Caco-2 (cell line): ENCODE measurements at regions not wholly inside any gene's neighbourhood (a gene's known extent, or its start where the extent isn't known, plus 50 kb on each side); places are given as distances from the start of the nearest gene placed in this dataset.

Source experiments
- BruUV-seq: library from RNA; stranded (reverse); fragments of 400-500 nt; replicated peaks from 2 replicates; lab custom pipeline; 2021; lab: Mats Ljungman, UMichigan
- CTCF ChIA-PET: fragments of 300-600 bp; sonication (Branson Sonifier 250); formaldehyde crosslinking; loops from one replicate; lab custom pipeline; 2022; ENCODE audit warnings: antibody characterized with exemption; lab: Charles Lee
- POLR2A ChIA-PET: fragments of 300-600 bp; sonication (Branson Sonifier 250); formaldehyde crosslinking; loops from one replicate; lab custom pipeline; 2022; ENCODE audit warnings: antibody characterized with exemption; lab: Charles Lee
- DNase-seq, 2 experiments: peaks; one replicate each; pipeline versions ENCODE4 v3.0.0 to v3.0.0-alpha.2; 2020 to 2022
- H3K27me3 ChIP-seq: replicated peaks from 2 replicates; pipeline ENCODE4 v1.6.0; 2011; ENCODE audit warnings: low read length; ENCODE audit not compliant: control insufficient read depth, insufficient read depth
- H3K36me3 ChIP-seq: 2 replicates; pipeline ENCODE4 v1.5.1; 2011; ENCODE audit warnings: low read length; ENCODE audit not compliant: control insufficient read depth, insufficient read depth
- H3K4me1 ChIP-seq: fragments of 250-450 bp; sonication (Bioruptor Pico); 2 replicates; pipeline ENCODE4 v1.5.1; 2020; ENCODE audit warnings: mild to moderate bottlenecking
- H3K4me3 ChIP-seq: 2 replicates; pipeline ENCODE4 v1.5.1; 2011; ENCODE audit warnings: low read depth, mild to moderate bottlenecking, control low read depth, low read length
- H3K9me3 ChIP-seq: fragments of 250-450 bp; sonication (Bioruptor Pico); 2 replicates; pipeline ENCODE4 v1.5.1; 2020; ENCODE audit warnings: mild to moderate bottlenecking, moderate library complexity
- H3K27ac Mint-ChIP-seq: one replicate; pipeline ENCODE4 v1.8.0; 2022; ENCODE audit warnings: mixed read lengths; ENCODE audit not compliant: unreplicated experiment
- H3K27me3 Mint-ChIP-seq: one replicate; pipeline ENCODE4 v1.8.0; 2022; ENCODE audit warnings: mixed read lengths; ENCODE audit not compliant: insufficient read depth, unreplicated experiment
- H3K36me3 Mint-ChIP-seq: one replicate; pipeline ENCODE4 v1.8.0; 2022; ENCODE audit warnings: mild to moderate bottlenecking, mixed read lengths; ENCODE audit not compliant: insufficient read depth, unreplicated experiment
- H3K4me1 Mint-ChIP-seq: one replicate; pipeline ENCODE4 v1.8.0; 2022; ENCODE audit warnings: low read depth, mixed read lengths; ENCODE audit not compliant: unreplicated experiment
- H3K4me3 Mint-ChIP-seq: one replicate; pipeline ENCODE4 v1.8.0; 2022; ENCODE audit warnings: mild to moderate bottlenecking, moderate library complexity, mixed read lengths; ENCODE audit not compliant: unreplicated experiment
- H3K9me3 Mint-ChIP-seq: one replicate; pipeline ENCODE4 v1.8.0; 2022; ENCODE audit warnings: mixed read lengths; ENCODE audit not compliant: unreplicated experiment
- CTCF ChIP-seq, 2 experiments: fragments of 200-600 bp in 1 of 2; IDR thresholded peaks; 1 replicate in 1 of 2; 2 replicates in 1 of 2; pipeline versions ENCODE4 v1.5.1 to v1.8.0; 2011 to 2022; ENCODE audit warnings: antibody characterized with exemption in 1 of 2, control low read depth in 1 of 2, inconsistent platforms in 1 of 2, low read depth in 1 of 2, low read length in 1 of 2, mild to moderate bottlenecking in 1 of 2, moderate library complexity in 1 of 2; ENCODE audit not compliant: insufficient read depth in 1 of 2, severe bottlenecking in 1 of 2, unreplicated experiment in 1 of 2
- intact Hi-C: fragments of 100-400 bp; cut with micrococcal nuclease; formaldehyde crosslinking; loops from one replicate; pipeline ENCODE4 v1.10.0; 2022; ENCODE audit not compliant: unreplicated experiment

GRCh38 chr12:74476234-74476633 is 61.4 kb upstream of the ATXN7L3B start:
- Histone ChIP-seq H3K4me1 (no peaks in the 10 kb centered on the region), H3K36me3 (no peaks in the 10 kb centered on the region), H3K9me3 (no peaks in the 10 kb centered on the region), H3K4me3 (no peak overlapping the region), H3K27me3 (no peaks in the 10 kb centered on the region)
- no peaks in the 10 kb centered on the region for H3K9me3 Mint-ChIP-seq
- H3K4me1 Mint-ChIP-seq: no peaks in the 10 kb centered on the region
- POLR2A ChIA-PET: no interaction called here
- no peak overlapping the region for H3K4me3 Mint-ChIP-seq
- no peak overlapping the region for H3K27ac Mint-ChIP-seq
- no peak for TF ChIP-seq CTCF (IDR thresholded peaks at IDR 0.05; ENCODE audit: insufficient read depth in 1 of 2, low read depth in 1 of 2, low read length in 1 of 2, severe bottlenecking in 1 of 2, unreplicated experiment in 1 of 2)
- CTCF ChIA-PET: no interaction called here
- intact Hi-C loops: loop anchor here (5.0 kb wide), 1 partner anchor 61 kb away; the partner anchor contains the start of gene ATXN7L3B
- no peak for DNase-seq
- no peaks in the 10 kb centered on the region for H3K27me3 Mint-ChIP-seq
- no TSS peak for BruUV-seq
- H3K36me3 Mint-ChIP-seq: no peaks in the 10 kb centered on the region

- Mint-ChIP-seq H3K4me3 (no peak overlapping the region), H3K4me1 (peaks cover 8% of the 10 kb centered on the region), H3K27ac (no peak overlapping the region), H3K27me3 (no peaks in the 10 kb centered on the region), H3K36me3 (no peaks in the 10 kb centered on the region), H3K9me3 (no peaks in the 10 kb centered on the region)
- no peak for DNase-seq
- BruUV-seq: no TSS peak
- no peaks in the 10 kb centered on the region for H3K4me1 ChIP-seq
- H3K36me3 ChIP-seq: no peaks in the 10 kb centered on the region
- no peaks in the 10 kb centered on the region for H3K27me3 ChIP-seq
- CTCF ChIA-PET: no interaction called here
- TF ChIP-seq CTCF (IDR thresholded peaks at IDR 0.05; ENCODE audit: insufficient read depth in 1 of 2, low read depth in 1 of 2, low read length in 1 of 2, severe bottlenecking in 1 of 2, unreplicated experiment in 1 of 2): no peak
- H3K4me3 ChIP-seq: no peak overlapping the region
- intact Hi-C loops: no loop called here
- H3K9me3 ChIP-seq: no peaks in the 10 kb centered on the region
- POLR2A ChIA-PET: no interaction called here
Measured at GRCh38 chr12:74481078-74481477, 56.6 kb upstream of the ATXN7L3B start.

GRCh38 chr12:74482115-74482514 is 55.5 kb upstream of the ATXN7L3B start:
- Histone ChIP-seq H3K9me3 (no peaks in the 10 kb centered on the region), H3K4me1 (no peaks in the 10 kb centered on the region), H3K4me3 (no peak overlapping the region), H3K27me3 (no peaks in the 10 kb centered on the region), H3K36me3 (no peaks in the 10 kb centered on the region)
- BruUV-seq: no TSS peak
- ChIA-PET POLR2A (no interaction called here), CTCF (no interaction called here)
- DNase-seq: no peak
- H3K27me3 Mint-ChIP-seq: no peaks in the 10 kb centered on the region
- no peaks in the 10 kb centered on the region for H3K36me3 Mint-ChIP-seq
- no peaks in the 10 kb centered on the region for H3K9me3 Mint-ChIP-seq
- no peak overlapping the region for H3K4me3 Mint-ChIP-seq
- H3K4me1 Mint-ChIP-seq: peaks cover 8% of the 10 kb centered on the region
- intact Hi-C loops: no loop called here
- TF ChIP-seq CTCF (IDR thresholded peaks at IDR 0.05; ENCODE audit: insufficient read depth in 1 of 2, low read depth in 1 of 2, low read length in 1 of 2, severe bottlenecking in 1 of 2, unreplicated experiment in 1 of 2): no peak
- no peak overlapping the region for H3K27ac Mint-ChIP-seq
